HepG2 (cell line): ENCODE measurements at regions not wholly inside any gene's neighbourhood (a gene's known extent, or its start where the extent isn't known, plus 50 kb on each side); places are given as distances from the start of the nearest gene placed in this dataset.

Experiments
- ATAC-seq: fragments of 200-7000 bp; cut with Tn5 transposase; 3 replicates; pipeline ENCODE4 v1.9.1; 2020; ENCODE audit warnings: mild to moderate bottlenecking, moderate library complexity
- BruUV-seq: library from RNA; stranded (reverse); fragments of 400-500 nt; replicated peaks from 2 replicates; lab custom pipeline; 2021; lab: Mats Ljungman, UMichigan
- CTCF ChIA-PET: fragments of 300-600 bp; formaldehyde crosslinking; extraction: SDS; loops from one replicate; lab custom pipeline; 2021; ENCODE audit warnings: low total read pairs, inconsistent platforms, low intra/inter-chr PET ratio; lab: Yijun Ruan, JAX
- POLR2A ChIA-PET: fragments of 350-600 bp; sonication (Branson Sonifier 250); formaldehyde crosslinking; loops from one replicate; lab custom pipeline; 2020; ENCODE audit warnings: antibody characterized with exemption, inconsistent platforms; lab: Yijun Ruan, JAX
- DNase-seq: peaks from one replicate; pipeline ENCODE4 v3.0.0-alpha.2; 2015; ENCODE audit warnings: low spot score
- FAIRE-seq: peaks from 3 replicates; lab custom pipeline; 2011; peaks lifted over from hg19 to GRCh38; lab: Jason Lieb, UNC
- H2AFZ ChIP-seq: one replicate; pipeline ENCODE4 v1.6.1; 2011; ENCODE audit warnings: low read length, inconsistent platforms
- H3K27ac ChIP-seq: fragments of 300-600 bp; 3 replicates; pipeline ENCODE4 v1.8.0; 2011; ENCODE audit warnings: mixed run types, mild to moderate bottlenecking, mixed read lengths, low read length, inconsistent platforms; ENCODE audit not compliant: insufficient read depth; ENCODE audit errors: extremely low read length
- H3K27me3 ChIP-seq, 2 experiments: fragments of 200-600 bp in 1 of 2; 2 replicates in 1 of 2; 3 replicates in 1 of 2; pipeline versions ENCODE4 v1.6.0 to v1.8.0; 2011; ENCODE audit warnings: low read length in 2 of 2, mild to moderate bottlenecking in 2 of 2, moderate library complexity in 2 of 2, inconsistent platforms in 1 of 2; ENCODE audit not compliant: insufficient read depth in 2 of 2, control insufficient read depth in 1 of 2
- H3K36me3 ChIP-seq, 2 experiments: fragments of 200-600 bp in 1 of 2; replicated peaks in 1 of 2; 2 replicates in 1 of 2; 3 replicates in 1 of 2; pipeline versions ENCODE4 v1.5.1 to v1.8.0; 2011; ENCODE audit warnings: low read length in 2 of 2, inconsistent platforms in 1 of 2; ENCODE audit not compliant: insufficient read depth in 2 of 2, control insufficient read depth in 1 of 2
- H3K4me1 ChIP-seq: 2 replicates; pipeline ENCODE4 v1.5.1; 2012; ENCODE audit warnings: low read length, inconsistent platforms; ENCODE audit not compliant: insufficient read depth
- H3K4me2 ChIP-seq: 2 replicates; pipeline ENCODE4 v1.6.0; 2011; ENCODE audit warnings: low read depth, low read length, inconsistent platforms
- H3K4me3 ChIP-seq, 3 experiments: fragments of 200-600 bp in 1 of 3; sonication (generic), shearing (Covaris generic) in 1 of 3; replicated peaks in 1 of 3; 2 replicates each; pipeline ENCODE4 v1.5.1; 2011 to 2016; ENCODE audit warnings: low read length in 3 of 3, inconsistent platforms in 2 of 3, low read depth in 2 of 3, mild to moderate bottlenecking in 2 of 3, control low read depth in 1 of 3, mixed read lengths in 1 of 3; ENCODE audit not compliant: insufficient read depth in 1 of 3
- H3K79me2 ChIP-seq: one replicate; pipeline ENCODE4 v1.6.1; 2011; ENCODE audit warnings: low read length, inconsistent platforms; ENCODE audit not compliant: insufficient read depth
- H3K9ac ChIP-seq: 2 replicates; pipeline ENCODE4 v1.6.0; 2011; ENCODE audit warnings: mild to moderate bottlenecking, low read depth, low read length, inconsistent platforms; ENCODE audit not compliant: insufficient read depth
- H3K9me3 ChIP-seq: 2 replicates; pipeline ENCODE4 v1.5.1; 2012; ENCODE audit warnings: mild to moderate bottlenecking, low read length
- H4K20me1 ChIP-seq: 2 replicates; pipeline ENCODE4 v1.6.0; 2011; ENCODE audit warnings: inconsistent platforms, mild to moderate bottlenecking, low read length, moderate library complexity; ENCODE audit not compliant: insufficient read depth
- ELK4 ChIP-seq: sonication (generic); formaldehyde crosslinking; IDR thresholded peaks from 2 replicates; pipeline ENCODE4 v1.9.0; 2021; ENCODE audit warnings: missing genetic modification reagents, borderline replicate concordance
- MEIS1 ChIP-seq: sonication (generic); formaldehyde crosslinking; IDR thresholded peaks from 2 replicates; pipeline ENCODE4 v1.9.0; 2021; ENCODE audit warnings: mild to moderate bottlenecking, missing genetic modification reagents, moderate library complexity, borderline replicate concordance
- NCOA2 ChIP-seq: sonication (generic); formaldehyde crosslinking; IDR thresholded peaks from 2 replicates; pipeline ENCODE4 v1.8.0; 2022; ENCODE audit warnings: inconsistent platforms
- NFIC ChIP-seq: IDR thresholded peaks from 2 replicates; pipeline ENCODE4 v1.6.1; 2012; ENCODE audit warnings: mild to moderate bottlenecking, low read length, inconsistent platforms
- SP2 ChIP-seq: sonication (generic); formaldehyde crosslinking; IDR thresholded peaks from 2 replicates; pipeline ENCODE4 v1.5.1; 2020; ENCODE audit warnings: mild to moderate bottlenecking, missing genetic modification reagents
- WGBS: methylation state at CpG from one replicate; pipeline ENCODE4 v1.1.6; 2017; ENCODE audit warnings: low lambda C conversion rate; 5-methylcytosine and 5-hydroxymethylcytosine counted together
- in situ Hi-C: cut with HindIII; loops from 2 replicates; pipeline ENCODE4 v1.10.0; 2017; ENCODE audit warnings: low pct_unique_long_range_greater_than_20kb; ENCODE audit not compliant: extremely low pct_ligation_motif_present
- intact Hi-C: fragments of 100-400 bp; cut with micrococcal nuclease; formaldehyde crosslinking; loops from one replicate; pipeline ENCODE4 v1.10.0; 2022; ENCODE audit not compliant: unreplicated experiment
- TF ChIP-seq, protein P1 (sequence below): IDR thresholded peaks from 2 replicates; pipeline ENCODE4 v1.6.1; 2018; ENCODE audit warnings: missing genetic modification reagents, mild to moderate bottlenecking, missing compliant biosample characterization

- no peaks in the 10 kb centered on the region for H4K20me1 ChIP-seq
- no peaks in the 10 kb centered on the region for H3K4me1 ChIP-seq
- in situ Hi-C loops = loop anchor here (25.0 kb wide), 1 partner anchor 605 kb away; the partner anchor contains the start of gene XYLT1
- H3K79me2 ChIP-seq = no peaks in the 10 kb centered on the region
- FAIRE-seq (no peak), DNase-seq (no peak), ATAC-seq (no peak)
- H3K4me3 ChIP-seq = no peak overlapping the region
- H3K27ac ChIP-seq = no peak overlapping the region
- H2AFZ ChIP-seq = no peak overlapping the region
- WGBS = 0% methylated on average over 1 of the region's 1 CpG
- intact Hi-C loops = no loop called here
- TF ChIP-seq ELK4 = no peak
- TF ChIP-seq NCOA2 = no peak
- TF ChIP-seq MEIS1 (CRISPR knock-in tag) = no peak
- TF ChIP-seq NFIC = no peak
- TF ChIP-seq SP2 (CRISPR knock-in tag) = no peak
- TF ChIP-seq, protein P1, sequence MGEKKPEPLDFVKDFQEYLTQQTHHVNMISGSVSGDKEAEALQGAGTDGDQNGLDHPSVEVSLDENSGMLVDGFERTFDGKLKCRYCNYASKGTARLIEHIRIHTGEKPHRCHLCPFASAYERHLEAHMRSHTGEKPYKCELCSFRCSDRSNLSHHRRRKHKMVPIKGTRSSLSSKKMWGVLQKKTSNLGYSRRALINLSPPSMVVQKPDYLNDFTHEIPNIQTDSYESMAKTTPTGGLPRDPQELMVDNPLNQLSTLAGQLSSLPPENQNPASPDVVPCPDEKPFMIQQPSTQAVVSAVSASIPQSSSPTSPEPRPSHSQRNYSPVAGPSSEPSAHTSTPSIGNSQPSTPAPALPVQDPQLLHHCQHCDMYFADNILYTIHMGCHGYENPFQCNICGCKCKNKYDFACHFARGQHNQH (CRISPR knock-in tag) = no peak
- no peaks in the 10 kb centered on the region for H3K9me3 ChIP-seq
- no peak overlapping the region for H3K4me2 ChIP-seq
- H3K27me3 ChIP-seq = no peaks in the 10 kb centered on the region
- no TSS peak for BruUV-seq
- no peaks in the 10 kb centered on the region for H3K36me3 ChIP-seq
- CTCF ChIA-PET = no interaction called here
- POLR2A ChIA-PET = no interaction called here
- no peak overlapping the region for H3K9ac ChIP-seq
Measured at GRCh38 chr16:16857012-16857411, 478.1 kb downstream of the NPIPA7 start.
